Cardiac muscle cell (in vitro differentiated cells and primary cell): ENCODE measurements at regions not wholly inside any gene's neighbourhood (a gene's known extent, or its start where the extent isn't known, plus 50 kb on each side); places are given as distances from the start of the nearest gene placed in this dataset.

Source experiments
- DNase-seq, 2 donors: peaks; one replicate each; pipeline versions ENCODE4 v3.0.0 to v3.0.0-alpha.2; 2010 to 2017; ENCODE audit warnings: low read depth in 1 of 2, low spot score in 1 of 2
- H3K27ac ChIP-seq: fragments of 200-600 bp; sonication (generic); 2 replicates; pipeline ENCODE4 v1.5.1; 2016
- H3K27me3 ChIP-seq: fragments of 200-600 bp; sonication (generic); 2 replicates; pipeline ENCODE4 v1.6.0; 2016; ENCODE audit warnings: control low read depth
- H3K36me3 ChIP-seq: fragments of 200-600 bp; sonication (generic); 2 replicates; pipeline ENCODE4 v1.5.1; 2016; ENCODE audit warnings: control low read depth
- H3K4me1 ChIP-seq: fragments of 200-600 bp; sonication (generic); 2 replicates; pipeline ENCODE4 v1.8.1; 2017; ENCODE audit warnings: low read depth, mild to moderate bottlenecking, mixed run types
- H3K4me3 ChIP-seq: fragments of 200-600 bp; sonication (generic); 2 replicates; pipeline ENCODE4 v1.5.1; 2016; ENCODE audit warnings: mild to moderate bottlenecking
- H3K9me3 ChIP-seq: fragments of 200-600 bp; sonication (generic); 2 replicates; pipeline ENCODE4 v1.5.1; 2017; ENCODE audit warnings: low read depth, mild to moderate bottlenecking, control low read depth
- CTCF ChIP-seq: IDR thresholded peaks from 2 replicates; pipeline ENCODE4 v1.5.1; 2012; ENCODE audit warnings: low read depth, mild to moderate bottlenecking, low read length

- Histone ChIP-seq H3K27ac (no peak overlapping the region), H3K4me3 (no peak overlapping the region), H3K36me3 (no peaks in the 10 kb centered on the region), H3K9me3 (no peaks in the 10 kb centered on the region), H3K4me1 (peaks cover 17% of the 10 kb centered on the region), H3K27me3 (no peaks in the 10 kb centered on the region)
- no peak for TF ChIP-seq CTCF
- DNase-seq, result no peak
Measured at GRCh38 chr9:18368206-18368605, 105.7 kb upstream of the ADAMTSL1 start.

- Histone ChIP-seq H3K27ac (no peak overlapping the region), H3K36me3 (no peaks in the 10 kb centered on the region), H3K9me3 (no peaks in the 10 kb centered on the region), H3K4me1 (peaks cover 11% of the 10 kb centered on the region), H3K27me3 (no peaks in the 10 kb centered on the region), H3K4me3 (no peak overlapping the region)
- TF ChIP-seq CTCF, result no peak
- DNase-seq, result no peak
Measured at GRCh38 chr9:18371141-18371540, 102.8 kb upstream of the ADAMTSL1 start.

- Histone ChIP-seq H3K9me3 (no peaks in the 10 kb centered on the region), H3K27ac (no peak overlapping the region), H3K4me1 (peaks cover 11% of the 10 kb centered on the region), H3K36me3 (no peaks in the 10 kb centered on the region), H3K27me3 (no peaks in the 10 kb centered on the region), H3K4me3 (no peak overlapping the region)
- DNase-seq, result peak in 1 of 2 donors; percentile 19
- TF ChIP-seq CTCF, result no peak
Measured at GRCh38 chr9:18371621-18372020, 102.3 kb upstream of the ADAMTSL1 start.

- TF ChIP-seq CTCF, result no peak
- DNase-seq, result no peak
- Histone ChIP-seq H3K27ac (no peak overlapping the region), H3K4me1 (no peaks in the 10 kb centered on the region), H3K4me3 (no peak overlapping the region), H3K36me3 (no peaks in the 10 kb centered on the region), H3K9me3 (no peaks in the 10 kb centered on the region), H3K27me3 (no peaks in the 10 kb centered on the region)
Measured at GRCh38 chr9:18379073-18379811, 94.7 kb upstream of the ADAMTSL1 start.

GRCh38 chr9:18382243-18382642, 91.7 kb upstream of the ADAMTSL1 start:
- Histone ChIP-seq H3K4me1 (no peaks in the 10 kb centered on the region), H3K4me3 (no peak overlapping the region), H3K27ac (no peak overlapping the region), H3K27me3 (no peaks in the 10 kb centered on the region), H3K9me3 (no peaks in the 10 kb centered on the region), H3K36me3 (no peaks in the 10 kb centered on the region)
- no peak for TF ChIP-seq CTCF
- DNase-seq, result peak in 1 of 2 donors; percentile 71
